NCI-H82 (cell line): ENCODE measurements at regions not wholly inside any gene's neighbourhood (a gene's known extent, or its start where the extent isn't known, plus 50 kb on each side); places are given as distances from the start of the nearest gene placed in this dataset.
A peak's percentile ranks its signal among the peaks of the same experiment; 100 is the strongest.

Source experiments
- DNase-seq: peaks from one replicate; lab custom pipeline; 2025; lab: John Stamatoyannopoulos, UW

DNA sequence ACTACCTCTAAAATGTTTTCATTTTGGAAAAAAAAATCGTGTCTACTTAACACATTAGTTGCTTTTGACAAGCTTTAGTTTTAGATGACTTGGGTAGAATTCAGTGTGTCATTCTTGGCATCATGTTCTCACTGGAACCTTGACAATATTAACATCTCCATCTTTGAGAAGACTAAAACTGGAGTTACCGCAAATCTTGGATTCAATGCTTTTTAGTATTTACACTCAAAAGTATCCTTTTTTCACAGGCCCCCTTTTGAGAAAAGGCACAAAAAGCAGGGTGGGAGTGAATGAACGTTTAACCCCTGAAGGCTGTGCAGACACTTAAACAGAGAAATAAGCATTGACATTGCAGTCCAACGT, 549.1 kb downstream of the CSNK1G3 start:
- DNase-seq, result no peak

DNA sequence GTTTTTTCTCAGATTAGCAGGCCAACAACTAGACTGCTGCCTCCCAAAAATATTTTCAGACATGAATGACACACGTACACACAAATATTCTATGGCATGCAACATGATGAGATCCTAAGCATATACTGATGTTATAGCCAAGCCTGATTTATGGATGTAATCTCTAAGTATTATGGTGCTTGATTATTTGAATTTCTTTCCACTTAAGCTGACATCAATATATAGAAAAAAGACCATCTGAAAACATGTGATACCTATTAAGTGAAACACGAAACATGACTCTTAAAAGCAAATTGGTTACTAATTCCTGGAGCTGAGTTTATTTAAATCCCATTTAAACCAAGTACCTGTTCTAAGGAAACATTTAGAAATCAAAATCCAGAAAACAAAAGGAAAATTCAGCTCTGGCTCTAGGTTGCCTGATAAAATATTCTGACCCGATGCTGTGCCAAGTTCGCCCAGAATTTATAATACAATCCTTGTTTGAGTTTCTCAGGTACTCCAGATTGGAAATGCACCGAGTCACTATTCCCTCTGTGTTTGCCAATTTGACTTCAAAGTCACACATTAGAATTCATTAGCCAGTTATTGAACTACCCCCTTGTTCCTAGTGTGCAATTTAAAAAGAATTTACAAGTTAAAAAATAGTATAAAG, 548.6 kb downstream of the CSNK1G3 start:
- no peak for DNase-seq

DNA sequence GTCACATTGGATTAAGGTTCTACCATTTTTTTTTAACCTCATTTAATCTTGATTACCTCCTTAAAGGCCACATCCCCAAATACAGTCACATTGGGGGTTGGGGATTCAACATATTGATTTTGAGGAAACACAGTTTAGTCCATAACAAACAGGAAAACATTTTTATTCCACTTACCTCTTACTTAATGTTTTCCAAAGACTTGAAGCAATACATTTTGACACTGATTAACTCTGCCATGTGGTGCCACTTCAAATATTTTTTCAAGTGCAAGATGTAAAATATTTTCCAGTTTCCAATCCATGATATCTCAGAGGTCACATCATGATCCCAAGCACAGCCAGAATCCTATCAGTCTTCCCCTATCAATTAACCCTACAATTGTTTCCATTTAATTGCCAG, 548.0 kb downstream of the CSNK1G3 start:
- DNase-seq, result no peak

DNA sequence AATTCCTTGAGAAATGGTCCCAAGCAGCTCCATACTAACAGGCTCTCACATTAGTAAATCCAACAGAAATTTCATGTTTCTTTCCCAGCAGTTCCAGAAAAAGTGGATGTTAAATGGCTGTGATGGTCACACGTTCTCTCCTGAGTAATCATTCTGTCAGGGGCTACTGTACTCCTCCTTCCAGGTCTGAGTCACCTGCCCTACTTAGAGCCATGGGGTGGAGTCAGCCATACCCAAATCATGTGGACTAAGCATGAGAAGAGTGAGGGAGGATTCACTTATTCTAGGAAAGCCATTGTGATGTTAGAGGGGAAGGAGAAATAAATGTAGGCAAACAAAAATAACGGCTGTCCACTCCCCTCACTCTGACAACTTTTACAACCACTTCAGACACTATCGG, 547.2 kb downstream of the CSNK1G3 start:
- no peak for DNase-seq

DNA sequence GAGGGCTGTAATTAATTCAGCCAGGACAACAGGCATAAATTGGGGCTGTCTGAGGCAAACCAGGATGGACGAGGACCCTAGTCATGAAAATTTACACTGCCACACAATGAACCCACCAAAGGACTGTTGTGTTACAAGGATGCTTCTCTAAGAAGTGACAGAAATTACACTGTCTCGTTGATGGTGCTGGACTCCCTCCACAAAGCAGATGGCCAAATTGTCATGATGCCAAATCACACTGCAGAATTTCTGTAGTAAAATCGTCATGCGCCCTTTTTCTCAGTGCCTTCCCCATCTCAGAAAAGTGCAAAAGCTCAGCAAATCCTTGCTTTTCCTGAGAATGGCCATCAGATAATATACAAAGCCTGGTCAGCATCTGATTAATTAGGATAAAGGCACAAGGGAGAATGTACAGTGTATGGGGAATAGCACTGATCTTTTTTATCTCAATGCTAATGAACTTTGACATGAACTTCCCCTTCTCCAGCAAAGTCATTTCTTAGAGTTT, 545.8 kb downstream of the CSNK1G3 start:
- DNase-seq, result peak; percentile 5

DNA sequence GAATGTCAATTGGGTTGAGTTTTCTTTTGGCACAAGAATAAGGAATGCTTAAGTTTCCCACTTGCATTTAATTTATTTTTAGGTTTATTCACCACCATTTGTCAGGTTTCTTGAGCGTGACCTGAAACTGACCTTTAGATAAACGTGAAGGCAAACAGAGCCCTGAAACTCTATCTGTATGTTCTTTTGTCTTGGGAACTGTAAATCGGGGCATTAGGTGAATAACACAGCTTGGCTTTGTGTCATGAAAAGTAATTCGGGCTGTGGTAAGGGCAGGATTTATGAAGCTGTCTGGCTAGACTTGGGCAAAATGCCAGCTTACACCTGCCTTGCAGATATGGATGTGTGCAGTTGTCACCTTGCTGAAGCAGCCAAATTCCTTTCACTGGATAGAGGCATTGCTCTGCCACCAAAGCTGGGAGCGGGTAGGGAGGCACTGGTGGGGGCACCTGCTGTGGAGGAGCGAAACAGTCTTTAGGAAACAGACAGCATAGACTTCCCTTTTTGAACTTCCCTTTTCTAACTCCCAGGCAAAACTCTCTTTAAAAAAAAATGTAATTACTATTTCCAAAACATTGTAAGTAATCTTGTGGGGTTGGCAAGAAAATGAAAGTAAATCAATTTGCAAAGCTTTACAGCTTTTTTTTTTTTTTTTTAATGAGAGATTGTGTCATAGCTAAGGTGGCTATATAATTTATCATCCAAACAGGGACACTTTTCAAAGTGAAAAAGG, 545.2 kb downstream of the CSNK1G3 start:
- DNase-seq, result peak; percentile 76

DNA sequence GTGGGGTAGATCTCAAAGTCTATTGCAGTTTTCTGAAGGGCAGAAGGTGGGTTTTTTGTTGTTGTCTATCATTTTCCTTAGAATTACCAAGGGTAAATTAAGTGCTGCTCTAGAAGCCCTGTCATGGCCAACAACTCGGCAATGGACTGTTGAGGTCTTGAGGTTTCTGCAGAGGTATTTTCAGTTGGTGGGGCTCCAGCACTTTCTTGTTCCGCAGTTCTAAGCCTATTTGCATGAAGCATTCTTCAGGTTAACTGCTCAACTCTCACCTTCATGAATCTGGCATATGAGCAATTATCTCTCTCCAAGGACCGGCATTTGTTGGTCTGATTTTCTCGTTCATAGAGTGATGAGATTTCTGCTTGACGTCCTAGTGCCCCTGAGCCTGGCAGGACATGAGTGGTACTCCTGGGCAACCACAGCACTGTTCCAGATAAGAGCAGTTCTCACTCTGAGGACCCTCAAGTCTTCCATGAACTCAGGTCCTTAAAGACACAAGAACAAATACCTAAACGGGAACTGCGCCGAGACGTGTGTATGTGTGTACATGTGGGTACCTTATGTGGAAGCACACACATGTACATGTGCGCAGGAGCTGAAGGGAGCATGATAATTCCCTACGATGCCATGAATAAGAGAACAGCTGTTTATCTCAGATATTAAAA, 544.5 kb downstream of the CSNK1G3 start:
- no peak for DNase-seq

DNA sequence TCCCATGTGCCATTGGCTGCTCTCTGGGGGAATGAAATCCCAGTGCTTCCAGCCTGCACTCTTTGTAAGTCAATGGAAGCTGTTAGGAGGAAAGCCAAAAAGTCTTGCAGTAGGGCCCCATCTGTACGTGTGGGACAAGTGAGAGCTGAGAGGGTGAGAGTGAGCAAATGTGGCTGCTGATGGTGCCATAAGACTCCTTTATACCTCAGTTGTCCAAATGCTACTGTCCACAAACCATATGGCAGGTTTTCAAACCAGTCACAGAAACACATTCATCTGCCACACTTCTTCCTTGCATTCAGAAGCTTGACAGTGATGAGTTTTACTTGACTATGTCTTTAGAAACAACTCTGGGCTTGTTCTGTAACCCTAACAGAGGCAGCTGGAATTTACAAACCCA, 543.8 kb downstream of the CSNK1G3 start:
- DNase-seq, result no peak

DNA sequence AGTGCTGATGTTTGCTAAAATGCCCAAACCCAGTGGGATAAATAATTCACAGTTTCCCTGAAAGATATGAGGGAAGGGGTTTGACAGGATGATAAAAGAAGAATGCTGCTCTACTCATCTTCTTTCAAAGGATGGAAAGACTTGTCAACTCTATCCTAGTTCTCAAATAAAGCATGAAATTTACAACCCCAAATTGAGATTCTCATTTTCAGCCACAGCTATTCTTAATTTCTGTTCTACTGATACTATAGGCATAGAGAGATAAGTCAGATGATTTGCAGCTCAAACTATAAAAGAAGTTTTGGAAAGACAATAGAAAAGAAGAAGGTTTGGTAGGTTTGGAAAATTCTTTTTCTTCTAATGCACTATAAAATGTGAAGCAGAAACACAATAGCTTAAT, 542.6 kb downstream of the CSNK1G3 start:
- no peak for DNase-seq

DNA sequence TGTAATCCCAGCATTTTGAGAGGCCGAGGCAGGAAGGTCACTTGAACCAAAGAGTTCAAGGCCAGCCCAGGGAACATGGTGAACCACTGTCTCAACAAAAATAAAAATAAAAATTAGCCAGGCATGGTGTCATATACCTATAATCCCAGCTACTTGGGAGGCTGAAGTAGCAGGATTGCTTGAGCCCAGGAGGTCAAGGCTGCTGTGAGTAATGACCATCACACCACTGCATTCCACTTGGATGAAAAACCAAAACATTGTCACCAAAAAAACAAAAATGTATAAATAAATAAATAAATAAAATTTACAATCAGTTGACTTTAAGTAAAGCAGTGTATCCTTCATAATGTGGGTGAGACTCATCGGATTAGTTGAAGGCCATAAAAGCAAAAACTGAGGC, 541.4 kb downstream of the CSNK1G3 start:
- no peak for DNase-seq

DNA sequence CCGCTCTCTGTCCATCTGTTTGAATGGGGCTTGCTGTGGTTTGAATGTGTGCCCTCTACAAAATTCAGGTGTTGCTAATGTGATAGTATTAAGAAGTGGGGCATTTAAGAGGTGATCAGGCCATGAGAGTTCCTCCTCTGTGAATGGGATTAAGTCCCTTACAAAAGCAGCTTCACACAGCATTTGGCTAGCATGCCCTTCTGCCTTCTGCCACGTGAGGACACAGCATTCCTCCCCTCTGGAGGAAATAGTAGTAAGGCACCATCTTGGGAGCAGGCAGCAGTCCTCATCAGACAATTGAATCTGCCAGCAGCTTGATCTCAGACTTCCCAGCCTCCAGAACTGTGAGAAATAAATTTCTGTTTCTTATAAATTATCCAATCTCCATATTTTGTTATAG, 540.2 kb downstream of the CSNK1G3 start:
- peak; percentile 95 for DNase-seq

DNA sequence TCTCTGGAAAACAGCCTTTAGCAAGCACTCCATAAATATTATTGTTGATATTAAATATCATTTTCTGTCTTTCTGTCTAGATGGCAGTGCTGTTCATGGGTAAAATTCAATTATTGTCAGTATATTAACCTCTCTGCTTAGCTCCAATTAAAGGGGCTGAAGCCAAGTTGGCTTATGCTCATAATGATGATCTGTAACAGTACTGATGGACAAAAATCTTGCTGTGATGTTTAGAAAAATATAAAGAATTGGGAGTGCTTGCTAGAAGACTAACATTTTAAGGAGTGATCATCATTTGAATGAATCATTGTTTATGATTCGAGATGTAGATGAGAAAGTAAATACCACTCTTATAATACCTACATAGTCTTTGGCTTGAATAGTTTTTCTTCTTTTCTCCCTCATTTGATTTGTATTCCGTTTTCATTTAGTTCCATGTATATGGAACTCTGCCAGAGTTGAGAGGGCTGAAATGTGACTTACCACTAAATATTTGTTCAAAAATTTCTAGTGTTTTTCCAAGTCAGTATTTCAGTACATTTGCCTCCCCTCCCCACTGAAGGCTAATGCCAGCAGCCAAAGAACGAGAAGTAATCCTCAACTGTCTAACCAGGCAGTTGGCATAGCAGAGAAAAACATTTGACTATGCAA, 538.3 kb downstream of the CSNK1G3 start:
- DNase-seq, result no peak

DNA sequence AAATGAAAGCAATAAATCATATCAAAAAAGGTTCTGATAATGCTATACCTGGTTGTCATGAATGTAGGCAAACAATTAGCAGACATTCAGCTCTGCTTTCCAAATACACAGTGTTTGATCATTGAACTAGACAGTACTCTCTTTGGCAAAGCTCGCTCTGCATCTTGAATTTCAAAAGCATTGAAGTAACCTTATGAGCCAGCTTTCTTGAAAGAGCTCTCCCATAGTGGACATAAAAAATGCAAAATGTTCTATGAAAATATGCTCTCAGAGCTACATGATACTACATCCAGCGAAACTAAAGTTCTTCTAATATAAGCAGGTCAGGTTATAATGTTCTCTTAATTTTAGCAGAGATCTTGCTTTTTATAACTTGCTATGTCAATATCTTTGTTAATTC, 533.4 kb downstream of the CSNK1G3 start:
- DNase-seq, result no peak

DNA sequence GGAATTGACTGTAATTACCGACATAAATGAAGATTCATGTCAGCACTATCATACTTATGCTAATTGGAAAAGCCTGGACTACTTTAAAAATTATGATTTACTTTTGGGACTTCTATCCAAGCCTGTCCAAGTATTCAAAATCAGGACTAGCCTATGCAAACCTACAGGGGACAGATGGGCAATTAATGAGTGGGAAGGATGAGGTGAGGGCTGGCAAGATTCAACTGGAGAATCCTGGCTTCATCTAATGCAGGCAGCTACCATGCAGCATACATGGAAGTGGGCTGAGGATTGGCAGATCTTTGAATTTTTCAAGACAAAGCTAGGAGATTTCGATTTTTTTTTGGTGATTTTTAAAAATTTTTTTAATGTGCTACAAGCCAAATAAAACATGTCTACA, 532.6 kb downstream of the CSNK1G3 start:
- DNase-seq, result no peak

DNA sequence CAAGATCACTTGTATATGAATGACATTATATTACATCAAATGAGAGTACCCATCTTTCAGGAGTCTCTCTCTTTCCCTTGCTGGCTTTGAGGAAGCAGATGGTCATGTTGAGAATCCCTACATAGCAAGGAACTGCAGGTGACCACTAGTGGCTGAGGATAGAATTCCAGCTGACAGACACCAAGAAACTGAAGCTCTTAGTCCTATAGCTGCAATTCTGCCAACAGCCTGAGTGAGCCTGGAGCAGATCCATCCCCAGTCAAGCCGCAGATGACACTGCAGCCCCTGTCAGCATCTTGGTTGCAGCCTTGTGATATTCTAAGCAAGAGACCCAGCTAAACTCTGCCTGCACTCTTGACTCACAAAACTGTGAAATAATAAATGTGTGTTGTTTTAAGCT, 531.5 kb downstream of the CSNK1G3 start:
- peak; percentile 56 for DNase-seq

DNA sequence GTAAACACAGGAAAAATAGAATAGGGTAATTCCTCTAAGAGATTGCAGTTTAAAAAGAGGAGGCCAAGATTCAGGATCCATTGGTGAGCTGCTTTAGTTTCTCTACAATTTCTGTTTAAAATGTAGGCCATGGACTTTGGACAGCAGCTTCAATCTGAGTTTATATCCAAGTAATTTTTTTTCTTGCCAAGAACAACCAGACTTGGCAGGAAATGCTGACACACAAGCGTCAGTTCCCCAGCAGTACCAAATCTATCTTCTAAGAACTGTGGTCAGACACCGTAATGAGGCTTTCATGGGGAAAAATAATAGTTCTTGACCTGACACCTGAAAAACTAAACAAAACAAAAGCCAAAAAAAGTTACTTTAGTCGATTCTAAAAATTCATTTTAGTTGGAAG, 528.8 kb downstream of the CSNK1G3 start:
- DNase-seq, result no peak

DNA sequence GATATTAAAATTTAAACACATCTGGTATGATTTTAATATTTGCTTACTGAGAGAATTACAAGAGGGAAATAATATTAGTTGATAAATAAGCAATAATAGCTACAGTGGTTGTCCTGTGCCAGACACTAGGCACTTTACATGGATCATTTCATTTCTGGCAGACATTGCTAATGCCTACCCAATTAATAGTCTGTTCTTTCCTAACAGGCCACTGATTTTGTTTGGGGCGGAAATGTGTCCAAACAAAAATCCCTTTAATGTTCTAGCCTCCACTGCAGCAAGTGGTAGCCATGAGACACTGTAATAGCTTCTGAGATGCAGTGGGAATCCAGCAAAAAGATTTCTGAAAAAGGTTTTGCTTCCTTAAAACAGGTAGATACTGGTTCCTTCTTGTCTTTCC, 527.4 kb downstream of the CSNK1G3 start:
- DNase-seq, result no peak

DNA sequence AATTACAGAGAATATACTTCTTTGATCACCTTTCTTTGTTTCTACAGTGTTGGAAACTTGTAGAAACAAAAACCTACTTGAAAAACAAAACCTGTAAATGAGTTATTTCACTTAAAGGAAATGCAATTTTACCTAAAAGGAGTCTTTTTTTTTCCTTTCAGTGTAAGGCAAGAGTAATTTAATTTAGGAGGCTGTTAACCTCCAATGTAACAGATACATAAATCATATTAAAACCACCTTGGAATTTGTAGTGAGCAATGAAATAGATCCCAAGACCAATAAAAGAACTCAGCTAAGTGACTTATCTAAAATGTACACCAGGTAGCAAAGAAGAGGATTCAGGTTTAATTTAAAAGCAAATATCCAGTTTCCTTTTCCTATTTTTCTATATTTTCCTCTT, 524.8 kb downstream of the CSNK1G3 start:
- DNase-seq, result no peak

DNA sequence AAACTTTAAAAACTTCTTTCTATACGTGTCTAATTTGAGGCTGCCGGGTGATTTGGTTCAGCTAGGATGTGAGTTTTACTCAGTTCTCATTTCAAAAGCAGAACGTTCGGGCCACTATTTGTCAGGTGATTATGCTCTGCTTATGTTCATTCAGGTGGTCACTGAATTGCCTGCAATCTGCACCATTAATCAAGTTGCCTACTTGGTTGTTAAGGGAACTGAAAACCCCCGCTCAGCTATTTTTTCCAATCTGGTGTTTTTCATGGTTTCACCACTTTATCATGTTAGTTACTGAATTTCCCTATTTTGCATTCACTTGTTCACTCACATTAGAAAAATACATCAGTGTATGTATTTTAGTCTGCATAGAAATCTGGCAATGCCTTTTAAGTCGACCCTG, 523.0 kb downstream of the CSNK1G3 start:
- no peak for DNase-seq

DNA sequence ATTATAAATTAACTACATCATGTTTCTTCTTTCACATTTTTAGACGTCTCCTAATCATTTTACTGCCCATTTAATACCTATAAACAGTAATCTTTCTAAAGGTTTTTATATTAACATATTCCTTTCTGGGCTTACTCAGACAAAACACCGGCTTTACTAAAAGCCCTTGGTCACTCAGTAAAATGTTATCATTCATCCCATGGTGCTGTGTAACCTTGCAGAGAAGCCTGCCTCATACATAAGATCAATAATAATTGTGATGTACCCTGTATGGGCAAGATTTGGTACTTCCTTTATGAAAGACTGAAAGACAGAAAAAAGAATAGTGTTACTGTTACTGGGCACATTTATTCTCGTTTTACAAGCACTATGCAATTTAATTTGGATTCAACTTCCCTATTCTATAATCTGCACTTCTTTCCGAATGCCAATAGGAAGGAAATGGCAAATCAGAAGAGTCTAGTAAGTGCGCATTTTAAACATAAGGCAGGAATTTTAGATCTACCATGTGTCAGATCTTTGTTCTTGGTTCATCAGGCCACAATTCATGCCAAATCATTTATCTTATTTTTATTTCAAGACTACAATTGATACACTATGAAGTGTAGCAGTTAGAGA, 522.2 kb downstream of the CSNK1G3 start:
- DNase-seq, result no peak

DNA sequence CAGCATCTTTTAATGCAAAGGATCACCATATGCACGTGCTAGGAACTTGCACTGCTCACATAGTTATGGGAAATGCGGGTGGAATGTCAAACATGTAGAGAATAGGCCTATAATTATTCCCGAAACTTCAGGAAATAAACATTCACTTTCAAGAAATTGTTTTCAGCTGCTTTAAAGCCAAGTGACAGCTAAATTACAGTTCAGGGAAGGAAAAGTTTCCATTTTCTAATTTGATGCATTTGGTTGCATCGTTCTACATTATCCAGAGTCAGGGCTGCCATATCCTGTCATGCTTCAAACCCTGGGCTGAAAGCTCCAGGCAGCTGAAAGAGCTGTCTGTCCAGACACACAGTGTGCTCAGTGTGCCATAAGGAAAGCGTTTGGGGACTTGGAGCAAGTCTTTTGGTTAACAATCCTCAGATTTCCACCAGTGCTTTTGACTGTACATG, 518.1 kb downstream of the CSNK1G3 start:
- DNase-seq, result no peak

DNA sequence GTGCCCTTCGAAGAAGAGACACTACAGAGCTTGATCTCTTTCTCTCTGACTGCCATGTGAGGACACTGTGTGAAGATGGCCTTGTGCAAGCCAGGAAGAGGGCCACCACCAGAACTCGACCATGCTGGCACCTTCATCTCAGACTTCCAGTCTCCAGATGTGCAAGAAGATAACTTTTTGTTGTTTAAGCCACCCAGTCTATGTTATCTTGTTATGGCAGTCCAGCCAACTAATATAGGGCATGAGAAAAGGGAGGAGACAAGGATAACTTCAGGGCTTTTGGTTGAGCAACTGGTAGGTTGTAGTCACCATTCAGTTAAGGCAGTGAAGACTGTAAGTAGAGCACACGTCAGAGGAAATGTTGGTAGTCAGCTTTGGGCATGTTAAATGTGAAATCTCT, 515.5 kb downstream of the CSNK1G3 start:
- DNase-seq, result no peak
